ENCODE measurements at regions not wholly inside any gene's neighbourhood (a gene's known extent, or its start where the extent isn't known, plus 50 kb on each side); places are given as distances from the start of the nearest gene placed in this dataset.

GRCh38 chr2:12005886-12006681, 259.7 kb downstream of the LPIN1 start:
- no peaks in the 10 kb centered on the region for H3K27me3 ChIP-seq

GRCh38 chr2:12006850-12007249, 260.4 kb downstream of the LPIN1 start:
- Histone ChIP-seq H3K4me3 (ENCODE audit: low read depth, low read length) (no peak overlapping the region), H3K9me3 (no peaks in the 10 kb centered on the region), H3K36me3 (no peaks in the 10 kb centered on the region), H3K4me1 (no peaks in the 10 kb centered on the region), H3K27me3 (no peaks in the 10 kb centered on the region)
- DNase-seq = no peak
- TF ChIP-seq, protein P1, sequence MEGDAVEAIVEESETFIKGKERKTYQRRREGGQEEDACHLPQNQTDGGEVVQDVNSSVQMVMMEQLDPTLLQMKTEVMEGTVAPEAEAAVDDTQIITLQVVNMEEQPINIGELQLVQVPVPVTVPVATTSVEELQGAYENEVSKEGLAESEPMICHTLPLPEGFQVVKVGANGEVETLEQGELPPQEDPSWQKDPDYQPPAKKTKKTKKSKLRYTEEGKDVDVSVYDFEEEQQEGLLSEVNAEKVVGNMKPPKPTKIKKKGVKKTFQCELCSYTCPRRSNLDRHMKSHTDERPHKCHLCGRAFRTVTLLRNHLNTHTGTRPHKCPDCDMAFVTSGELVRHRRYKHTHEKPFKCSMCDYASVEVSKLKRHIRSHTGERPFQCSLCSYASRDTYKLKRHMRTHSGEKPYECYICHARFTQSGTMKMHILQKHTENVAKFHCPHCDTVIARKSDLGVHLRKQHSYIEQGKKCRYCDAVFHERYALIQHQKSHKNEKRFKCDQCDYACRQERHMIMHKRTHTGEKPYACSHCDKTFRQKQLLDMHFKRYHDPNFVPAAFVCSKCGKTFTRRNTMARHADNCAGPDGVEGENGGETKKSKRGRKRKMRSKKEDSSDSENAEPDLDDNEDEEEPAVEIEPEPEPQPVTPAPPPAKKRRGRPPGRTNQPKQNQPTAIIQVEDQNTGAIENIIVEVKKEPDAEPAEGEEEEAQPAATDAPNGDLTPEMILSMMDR (IDR thresholded peaks at IDR 0.05; ENCODE audit: low read depth, low read length) = no peak

More at GRCh38 chr2:12005886-12006681, 259.7 kb downstream of the LPIN1 start:
- no peaks in the 10 kb centered on the region for H3K4me1 ChIP-seq
- TF ChIP-seq, protein P1 (IDR thresholded peaks at IDR 0.05; ENCODE audit: low read depth, low read length) = no peak
- DNase-seq = no peak
- no peak overlapping the region for H3K4me3 ChIP-seq (ENCODE audit: low read depth, low read length)
- no peaks in the 10 kb centered on the region for H3K9me3 ChIP-seq
- H3K36me3 ChIP-seq = no peaks in the 10 kb centered on the region

DNA sequence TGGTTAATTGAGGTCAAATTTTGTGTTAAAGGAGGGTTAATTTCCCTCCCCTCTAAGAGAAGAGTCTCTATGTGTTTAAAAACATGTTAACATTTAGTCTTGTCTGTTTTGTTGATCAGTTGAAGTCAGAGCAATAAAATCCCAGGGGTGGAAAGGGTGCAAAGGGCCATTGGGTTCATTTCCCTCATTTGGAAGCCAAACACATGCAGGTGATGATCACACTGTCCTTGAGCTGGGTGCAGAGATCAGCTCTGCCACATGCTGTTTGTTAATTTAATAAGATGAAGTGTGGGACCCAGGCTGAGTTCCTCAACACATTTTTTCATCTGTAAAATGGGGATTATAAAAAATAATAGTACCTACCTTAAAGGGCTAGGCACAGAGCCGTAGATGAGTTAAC, 260.9 kb downstream of the LPIN1 start:
- Histone ChIP-seq H3K27me3 (no peaks in the 10 kb centered on the region), H3K9me3 (no peaks in the 10 kb centered on the region), H3K4me3 (ENCODE audit: low read depth, low read length) (no peak overlapping the region), H3K4me1 (no peaks in the 10 kb centered on the region), H3K36me3 (no peaks in the 10 kb centered on the region)
- TF ChIP-seq, protein P1 (IDR thresholded peaks at IDR 0.05; ENCODE audit: low read depth, low read length) = no peak
- DNase-seq = no peak

GRCh38 chr2:12008425-12009061, 262.1 kb downstream of the LPIN1 start:
- Histone ChIP-seq H3K4me1 (no peaks in the 10 kb centered on the region), H3K36me3 (no peaks in the 10 kb centered on the region), H3K9me3 (no peaks in the 10 kb centered on the region), H3K4me3 (ENCODE audit: low read depth, low read length) (no peak overlapping the region), H3K27me3 (no peaks in the 10 kb centered on the region)
- DNase-seq = no peak
- TF ChIP-seq, protein P1 (IDR thresholded peaks at IDR 0.05; ENCODE audit: low read depth, low read length) = no peak

- Histone ChIP-seq H3K4me3 (ENCODE audit: low read depth, low read length) (no peak overlapping the region), H3K9me3 (no peaks in the 10 kb centered on the region), H3K36me3 (no peaks in the 10 kb centered on the region), H3K27me3 (no peaks in the 10 kb centered on the region), H3K4me1 (no peaks in the 10 kb centered on the region)
- TF ChIP-seq, protein P1 (IDR thresholded peaks at IDR 0.05; ENCODE audit: low read depth, low read length) = no peak
- no peak for DNase-seq
These were observed 263.0 kb downstream of the LPIN1 start for GRCh38 chr2:12009323-12009905.

GRCh38 chr2:12010059-12010458, 263.6 kb downstream of the LPIN1 start:
- DNase-seq = no peak
- Histone ChIP-seq H3K4me1 (no peaks in the 10 kb centered on the region), H3K36me3 (no peaks in the 10 kb centered on the region), H3K27me3 (no peaks in the 10 kb centered on the region), H3K9me3 (no peaks in the 10 kb centered on the region), H3K4me3 (ENCODE audit: low read depth, low read length) (no peak overlapping the region)
- TF ChIP-seq, protein P1 (IDR thresholded peaks at IDR 0.05; ENCODE audit: low read depth, low read length) = no peak

Measured in BE2C (cell line).